T-helper 2 cell (primary cell): ENCODE measurements at regions not wholly inside any gene's neighbourhood (a gene's known extent, or its start where the extent isn't known, plus 50 kb on each side); places are given as distances from the start of the nearest gene placed in this dataset.

Experiments
- DNase-seq, 5 experiments: peaks; one replicate each; pipeline versions ENCODE4 v3.0.0 to v3.0.0-alpha.2; 2012 to 2022

- DNase-seq: no peak
These were observed 60.0 kb downstream of the ING1 start for GRCh38 chr13:110773480-110773879.

DNA sequence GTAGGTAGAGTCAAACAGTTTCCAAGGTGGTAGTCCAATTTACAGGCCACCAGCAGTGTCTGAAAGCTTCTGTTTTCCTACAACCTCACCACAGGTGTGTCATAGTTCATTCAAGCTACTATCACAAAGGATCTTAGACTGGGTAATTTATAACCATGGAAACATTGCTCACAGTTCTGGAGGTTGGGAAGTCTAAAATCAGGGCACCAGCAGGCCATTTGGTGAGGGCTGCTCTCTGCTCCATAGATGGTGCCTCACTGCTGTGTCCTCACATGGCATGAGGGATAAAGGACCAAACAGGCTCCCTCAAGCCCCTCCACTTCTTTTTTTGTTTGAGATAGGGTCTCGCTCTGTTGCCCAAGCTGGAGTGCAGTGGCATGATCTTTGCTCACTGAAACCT lies 60.6 kb downstream of the ING1 start:
- DNase-seq: no peak

DNA sequence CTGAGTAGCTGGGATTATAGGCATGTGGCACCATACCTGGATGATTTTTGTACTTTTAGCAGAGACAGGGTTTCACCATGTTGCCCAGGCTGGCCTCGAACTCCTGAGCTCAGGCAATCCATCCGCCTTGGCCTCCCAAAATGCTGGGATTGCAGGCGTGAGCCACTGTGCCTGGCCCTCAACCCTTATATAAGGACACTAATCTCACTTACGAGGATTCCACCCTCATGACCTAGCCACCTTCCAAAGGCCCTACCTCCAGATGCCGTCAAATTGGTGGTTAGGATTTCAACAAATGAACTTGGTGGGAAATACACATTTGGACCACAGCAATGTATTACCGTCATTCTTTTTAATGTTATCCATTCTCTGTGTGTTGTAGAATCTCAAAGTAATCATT lies 61.0 kb downstream of the ING1 start:
- no peak for DNase-seq

GRCh38 chr13:110775576-110775975 lies 62.1 kb downstream of the ING1 start:
- no peak for DNase-seq

GRCh38 chr13:110777251-110777820 lies 63.8 kb downstream of the ING1 start:
- no peak for DNase-seq

DNA sequence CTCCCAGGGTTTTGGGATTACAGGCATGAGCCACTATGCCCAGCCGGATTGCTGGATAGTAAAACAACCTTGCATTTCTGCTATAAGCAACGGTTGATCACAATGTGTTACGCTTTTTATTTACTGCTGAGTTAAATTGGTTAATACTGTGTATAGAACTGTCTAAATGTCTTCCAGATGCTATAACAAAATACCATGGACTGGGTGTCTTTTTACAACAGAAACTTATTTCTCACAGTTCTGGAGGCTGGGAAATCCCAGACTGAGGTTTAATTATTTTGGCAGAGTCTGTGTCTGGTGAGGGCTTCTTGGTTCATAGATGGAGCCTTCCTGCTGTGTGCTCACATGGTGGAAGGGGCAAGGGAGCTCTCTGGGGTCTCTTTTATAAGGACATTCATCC lies 65.5 kb downstream of the ING1 start:
- no peak for DNase-seq

- DNase-seq: no peak
These were observed 66.9 kb downstream of the ING1 start for GRCh38 chr13:110780422-110780821.

- no peak for DNase-seq
These were observed 68.7 kb downstream of the ING1 start for GRCh38 chr13:110782185-110782584.

DNA sequence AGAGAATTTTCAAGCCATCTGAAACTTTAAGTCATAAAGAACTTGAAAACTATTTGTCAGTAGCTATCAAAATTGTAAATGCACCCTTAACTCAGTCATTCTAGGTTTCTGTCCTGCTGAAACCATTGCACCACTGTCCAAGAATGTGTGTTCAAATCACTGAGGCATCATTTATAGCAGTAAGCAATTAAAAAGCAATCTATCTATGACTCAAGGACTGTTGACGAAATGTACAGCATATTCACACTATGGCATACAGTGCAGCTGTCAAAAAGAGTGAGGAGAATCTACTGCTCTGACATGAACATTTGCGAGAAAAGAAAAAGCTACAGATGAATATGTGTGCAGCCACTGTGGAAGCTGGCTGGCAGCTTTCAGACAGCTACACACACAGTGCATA lies 71.2 kb downstream of the ING1 start:
- no peak for DNase-seq

- no peak for DNase-seq
These were observed 75.3 kb downstream of the ING1 start for GRCh38 chr13:110788778-110789177.

- DNase-seq: no peak
These were observed 76.4 kb downstream of the ING1 start for GRCh38 chr13:110789871-110790270.

GRCh38 chr13:110790371-110790770 lies 76.9 kb downstream of the ING1 start:
- DNase-seq: no peak

GRCh38 chr13:110794209-110794608 lies 80.7 kb downstream of the ING1 start:
- no peak for DNase-seq

DNA sequence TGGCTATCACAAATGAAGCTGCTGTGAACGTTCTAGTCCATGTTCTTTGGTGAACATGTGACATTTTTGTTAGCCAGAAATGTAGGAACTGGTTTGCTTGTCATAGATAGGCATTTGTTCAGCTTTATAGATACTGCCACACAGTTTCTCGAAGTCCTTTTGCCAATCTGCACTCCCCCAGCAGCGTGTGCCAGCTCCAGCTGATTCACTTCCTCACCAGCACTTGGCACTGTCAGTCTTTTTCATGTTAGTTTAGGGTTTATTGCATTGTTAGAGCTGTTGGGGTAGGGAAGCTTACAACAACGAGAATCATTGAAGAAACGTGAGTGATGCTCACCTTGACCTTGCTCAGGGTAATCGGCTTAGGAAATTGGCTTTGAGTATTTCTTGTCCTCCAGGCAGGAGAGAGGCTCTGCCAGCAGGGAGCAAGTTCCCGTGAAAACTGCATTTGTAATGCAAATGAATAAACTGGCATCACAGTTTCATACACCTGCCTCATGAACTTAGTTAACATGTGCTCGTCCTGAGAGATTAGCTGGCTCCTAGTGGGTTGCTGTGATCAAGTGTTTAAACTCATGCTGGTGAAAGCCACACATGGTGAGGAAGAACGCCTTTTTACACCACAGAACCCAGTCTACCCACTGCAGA lies 83.9 kb downstream of the ING1 start:
- no peak for DNase-seq

DNA sequence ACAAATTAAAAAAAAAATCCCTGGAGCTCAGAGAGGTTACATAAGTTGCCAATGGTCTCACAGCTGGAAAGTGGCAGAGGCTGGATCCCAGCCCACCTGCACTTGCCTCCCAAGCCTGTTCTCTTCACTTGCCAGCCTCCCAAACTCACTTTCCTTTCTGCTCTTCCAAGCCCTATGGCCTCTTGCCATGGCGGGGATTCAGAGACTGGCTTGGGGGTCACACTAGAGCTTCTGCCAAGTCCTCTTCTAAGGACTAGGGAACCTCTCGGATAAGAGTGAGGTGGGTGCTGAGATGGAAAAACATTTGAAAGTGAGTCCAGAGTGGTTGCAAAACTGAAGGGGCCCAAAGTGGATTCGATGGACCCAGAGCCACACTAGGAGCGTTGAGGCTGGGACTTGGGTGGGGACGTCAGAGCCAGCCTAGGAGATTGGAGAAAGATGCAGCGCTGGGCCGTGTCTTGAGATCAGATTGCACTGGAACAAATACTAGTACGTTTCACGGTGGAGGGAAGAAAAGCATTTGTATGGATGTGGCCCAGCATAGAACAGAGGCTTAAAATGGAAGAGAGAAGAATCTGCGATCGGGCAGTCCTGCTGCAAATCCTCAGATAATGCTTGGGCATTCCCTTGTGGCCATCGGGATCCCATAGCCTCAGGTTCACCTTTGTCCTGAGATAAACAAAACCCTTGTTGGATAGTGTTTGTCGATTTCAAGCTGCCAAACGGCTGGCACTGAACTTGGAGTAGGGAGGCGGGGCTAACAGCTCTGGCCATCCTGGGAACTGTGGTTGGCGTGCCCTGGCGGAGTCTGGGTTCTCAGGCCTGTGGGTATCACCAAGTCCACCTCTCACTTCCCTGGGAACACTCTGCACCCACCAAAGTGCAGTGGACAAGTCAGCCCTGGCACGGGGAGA lies 84.8 kb downstream of the ING1 start:
- no peak for DNase-seq

GRCh38 chr13:110799246-110800236 lies 86.0 kb downstream of the ING1 start:
- DNase-seq: no peak

GRCh38 chr13:110801044-110801443 lies 87.5 kb downstream of the ING1 start:
- DNase-seq: peak in 1 of 5 experiments; percentile 33

DNA sequence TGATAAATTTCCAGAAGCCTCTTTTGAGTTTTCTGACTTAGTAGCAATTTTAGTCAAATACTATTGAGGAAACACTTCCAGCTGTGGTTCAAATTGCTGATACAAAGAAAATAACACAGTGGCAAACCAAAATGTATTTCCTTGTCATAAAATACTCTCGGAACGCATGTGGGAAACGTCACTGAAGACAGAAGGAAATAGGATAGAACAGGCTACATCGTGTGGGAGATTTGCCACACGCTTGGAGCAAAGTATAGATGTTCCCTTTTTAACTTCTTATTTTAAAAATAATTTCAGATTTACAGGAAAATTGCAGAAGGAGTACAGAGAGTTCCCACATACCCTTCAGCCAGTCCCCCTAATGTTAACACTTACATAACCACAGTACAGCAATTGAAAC lies 88.8 kb downstream of the ING1 start:
- DNase-seq: no peak

GRCh38 chr13:110806636-110807035 lies 93.1 kb downstream of the ING1 start:
- no peak for DNase-seq

DNA sequence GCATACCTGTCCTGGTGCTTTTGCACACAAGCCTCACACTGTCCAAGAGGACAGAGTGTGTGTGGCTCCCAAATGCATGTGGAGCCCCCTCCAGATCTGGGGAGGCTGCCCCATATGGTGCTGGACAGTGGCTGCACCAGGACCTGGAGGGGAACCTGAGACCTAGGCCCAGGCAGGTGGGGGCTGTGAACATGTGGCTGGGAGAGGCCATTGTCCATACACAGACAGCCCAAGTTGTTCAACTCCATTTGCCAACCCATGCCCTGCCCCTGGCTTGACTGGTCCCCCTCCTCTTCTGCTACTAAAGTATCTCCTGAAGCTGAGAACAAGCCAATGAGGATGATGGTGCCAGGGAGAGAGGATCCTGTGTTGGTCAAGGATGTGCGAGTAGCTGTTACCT lies 94.0 kb downstream of the ING1 start:
- no peak for DNase-seq

DNA sequence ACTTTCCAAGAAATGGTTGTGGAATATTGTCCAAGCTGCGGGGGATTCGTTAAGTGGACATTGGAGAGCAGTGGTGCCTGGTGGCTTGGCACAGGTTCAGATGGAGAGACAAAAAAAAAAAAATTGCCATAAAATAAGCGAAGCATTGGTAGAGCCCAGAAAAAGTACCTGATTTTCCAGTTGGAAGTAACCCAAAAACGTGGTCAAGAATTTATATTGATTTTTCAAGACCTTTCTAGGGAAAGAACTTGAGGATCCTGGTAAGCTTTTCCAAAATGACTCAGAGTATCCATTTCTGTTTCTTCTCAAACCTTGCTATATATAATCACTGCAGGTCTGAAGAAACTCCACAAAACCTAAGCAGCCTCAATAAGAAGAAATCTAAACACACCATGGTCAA lies 94.6 kb downstream of the ING1 start:
- DNase-seq: no peak

DNA sequence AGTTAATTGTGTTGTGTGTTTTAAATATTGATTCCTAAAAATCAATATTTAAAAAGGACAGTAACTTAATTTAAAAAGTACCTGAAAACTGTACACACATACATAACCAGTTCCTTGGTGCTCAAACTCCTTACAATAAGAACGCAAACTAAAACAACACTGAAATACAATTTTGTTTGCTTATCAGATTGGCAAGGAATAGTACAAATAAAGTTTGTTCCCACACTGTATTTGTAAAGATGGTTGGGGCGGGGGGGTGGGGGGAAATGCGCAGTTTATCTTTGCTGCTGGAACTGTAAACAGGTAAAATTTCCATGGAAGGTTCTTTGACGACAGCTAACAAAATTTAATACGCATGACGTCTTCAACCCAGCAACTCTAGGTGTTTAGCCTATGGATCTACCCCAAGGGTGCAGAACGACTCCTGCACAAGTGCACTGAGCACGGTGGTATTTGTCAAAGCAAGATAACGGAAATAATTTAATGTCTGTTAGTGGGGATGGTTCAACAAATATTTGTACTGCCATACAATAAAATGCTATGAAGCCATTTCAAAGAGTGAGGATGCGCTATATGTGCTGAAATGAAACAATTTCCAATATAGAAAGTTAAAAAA lies 96.5 kb downstream of the ING1 start:
- DNase-seq: no peak
